PC-3 (cell line): ENCODE measurements at regions not wholly inside any gene's neighbourhood (a gene's known extent, or its start where the extent isn't known, plus 50 kb on each side); places are given as distances from the start of the nearest gene placed in this dataset.
A peak's percentile ranks its signal among the peaks of the same experiment; 100 is the strongest.

Experiments used
- ATAC-seq: fragments of 200-7000 bp; cut with Tn5 transposase; 2 replicates; pipeline ENCODE4 v1.9.1; 2020; ENCODE audit warnings: mild to moderate bottlenecking, moderate library complexity
- BruUV-seq: library from RNA; stranded (reverse); fragments of 400-500 nt; replicated peaks from 2 replicates; lab custom pipeline; 2021; lab: Mats Ljungman, UMichigan
- CTCF ChIA-PET: fragments of 300-600 bp; sonication (Branson Sonifier 250); formaldehyde crosslinking; loops from one replicate; lab custom pipeline; 2022; ENCODE audit warnings: antibody characterized with exemption; lab: Charles Lee
- POLR2A ChIA-PET: fragments of 300-600 bp; sonication (Branson Sonifier 250); formaldehyde crosslinking; loops from one replicate; lab custom pipeline; 2022; ENCODE audit warnings: antibody characterized with exemption; ENCODE audit not compliant: unreplicated experiment; lab: Charles Lee
- DNase-seq: peaks from one replicate; pipeline ENCODE4 v3.0.0-alpha.2; 2015
- H2AFZ ChIP-seq: fragments of 300-600 bp; sonication (generic); 2 replicates; pipeline ENCODE4 v1.6.0; 2016; ENCODE audit warnings: antibody characterized with exemption, low read length
- H3F3A ChIP-seq: fragments of 300-600 bp; sonication (generic); one replicate; pipeline ENCODE4 v1.6.0; 2017; ENCODE audit warnings: antibody characterized with exemption, low read length, control low read depth, mild to moderate bottlenecking; ENCODE audit not compliant: unreplicated experiment
- H3K27ac ChIP-seq: fragments of 300-600 bp; sonication (generic); 2 replicates; pipeline ENCODE4 v1.5.1; 2016; ENCODE audit warnings: mild to moderate bottlenecking, low read length
- H3K27me3 ChIP-seq: fragments of 300-600 bp; sonication (generic); 2 replicates; pipeline ENCODE4 v1.6.1; 2016; ENCODE audit warnings: low read length, mixed read lengths
- H3K36me3 ChIP-seq: fragments of 300-600 bp; sonication (generic); 2 replicates; pipeline ENCODE4 v1.6.1; 2016; ENCODE audit warnings: low read depth, mixed run types, low read length, mixed read lengths
- H3K4me1 ChIP-seq: fragments of 300-600 bp; sonication (generic); 2 replicates; pipeline ENCODE4 v1.5.1; 2016; ENCODE audit warnings: low read length; ENCODE audit not compliant: insufficient read depth
- H3K4me2 ChIP-seq: fragments of 300-600 bp; sonication (generic); 2 replicates; pipeline ENCODE4 v1.6.0; 2016; ENCODE audit warnings: low read length
- H3K4me3 ChIP-seq: fragments of 300-600 bp; sonication (generic); 2 replicates; pipeline ENCODE4 v1.5.1; 2016; ENCODE audit warnings: mild to moderate bottlenecking, low read length, mixed read lengths
- H3K79me2 ChIP-seq: fragments of 300-600 bp; sonication (generic); 2 replicates; pipeline ENCODE4 v1.6.1; 2017; ENCODE audit warnings: low read length, mixed read lengths
- H3K9ac ChIP-seq: fragments of 300-600 bp; sonication (generic); 2 replicates; pipeline ENCODE4 v1.6.0; 2016; ENCODE audit warnings: mild to moderate bottlenecking, low read length
- H3K9me2 ChIP-seq: fragments of 300-600 bp; sonication (generic); replicated peaks from 2 replicates; pipeline ENCODE4 v1.6.1; 2016; ENCODE audit warnings: mixed run types, low read length, mixed read lengths
- H3K9me3 ChIP-seq: fragments of 300-600 bp; sonication (generic); 2 replicates; pipeline ENCODE4 v1.6.1; 2016; ENCODE audit warnings: low read length, mixed read lengths
- H4K20me1 ChIP-seq: fragments of 300-600 bp; sonication (generic); 2 replicates; pipeline ENCODE4 v1.6.1; 2016; ENCODE audit warnings: low read length, mixed read lengths
- EZH2 ChIP-seq: fragments of 300-600 bp; sonication (generic); IDR thresholded peaks from one replicate; pipeline ENCODE4 v1.6.1; 2017; ENCODE audit warnings: antibody characterized with exemption, mild to moderate bottlenecking, low read length; ENCODE audit not compliant: unreplicated experiment
- EZH2phosphoT487 ChIP-seq: fragments of 300-600 bp; sonication (generic); IDR thresholded peaks from 2 replicates; pipeline ENCODE4 v1.6.1; 2018; ENCODE audit warnings: mild to moderate bottlenecking, antibody characterized with exemption, low read length, borderline replicate concordance
- intact Hi-C: fragments of 100-400 bp; cut with micrococcal nuclease; formaldehyde crosslinking; loops from 2 replicates; pipeline ENCODE4 v1.9.0; 2023
- TF ChIP-seq, protein P1 (sequence below): fragments of 300-600 bp; sonication (generic); conservative IDR thresholded peaks from 2 replicates; pipeline ENCODE4 v1.5.1; 2017; ENCODE audit warnings: antibody characterized with exemption, low read depth, mild to moderate bottlenecking, low read length

DNA sequence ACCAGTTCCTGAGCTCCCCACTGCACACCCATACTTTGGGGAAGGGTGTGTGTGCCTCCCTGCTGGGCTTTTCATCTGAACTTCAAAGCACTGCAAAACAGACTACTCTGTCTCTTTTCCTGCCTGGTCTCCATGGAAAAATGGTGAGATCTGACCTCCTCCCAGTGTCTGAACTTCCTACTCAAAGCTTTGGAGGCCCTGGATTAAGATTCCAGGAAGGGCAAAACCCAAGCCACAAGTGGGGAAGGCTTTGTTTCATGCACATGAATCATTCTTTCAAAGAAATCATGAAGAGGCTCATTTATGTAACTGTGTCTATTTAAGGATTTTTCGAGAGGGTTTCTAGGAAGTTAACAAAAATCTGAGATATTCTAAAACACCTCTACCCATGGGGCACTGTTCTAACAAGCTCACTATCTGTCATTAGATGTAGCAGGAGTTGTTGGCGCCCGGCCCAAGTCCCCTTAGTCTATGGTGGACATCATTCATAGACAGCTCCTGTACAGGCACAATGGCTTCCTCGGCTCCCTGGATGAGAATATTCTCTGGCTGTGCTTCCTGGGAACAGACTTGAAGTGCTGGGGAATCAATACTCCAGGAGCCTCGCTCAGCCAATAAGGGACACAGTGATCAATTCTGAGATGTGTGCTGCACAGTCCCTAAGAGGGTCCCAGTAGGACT lies 224.0 kb downstream of the KTN1 start:
- no peak for ATAC-seq
- H3K9me2 ChIP-seq, result no peaks in the 10 kb centered on the region
- peaks cover 45% of the 10 kb centered on the region for H3K4me1 ChIP-seq
- no peaks in the 10 kb centered on the region for H3K9me3 ChIP-seq
- TF ChIP-seq EZH2phosphoT487 (no peak), EZH2 (no peak)
- TF ChIP-seq, protein P1, sequence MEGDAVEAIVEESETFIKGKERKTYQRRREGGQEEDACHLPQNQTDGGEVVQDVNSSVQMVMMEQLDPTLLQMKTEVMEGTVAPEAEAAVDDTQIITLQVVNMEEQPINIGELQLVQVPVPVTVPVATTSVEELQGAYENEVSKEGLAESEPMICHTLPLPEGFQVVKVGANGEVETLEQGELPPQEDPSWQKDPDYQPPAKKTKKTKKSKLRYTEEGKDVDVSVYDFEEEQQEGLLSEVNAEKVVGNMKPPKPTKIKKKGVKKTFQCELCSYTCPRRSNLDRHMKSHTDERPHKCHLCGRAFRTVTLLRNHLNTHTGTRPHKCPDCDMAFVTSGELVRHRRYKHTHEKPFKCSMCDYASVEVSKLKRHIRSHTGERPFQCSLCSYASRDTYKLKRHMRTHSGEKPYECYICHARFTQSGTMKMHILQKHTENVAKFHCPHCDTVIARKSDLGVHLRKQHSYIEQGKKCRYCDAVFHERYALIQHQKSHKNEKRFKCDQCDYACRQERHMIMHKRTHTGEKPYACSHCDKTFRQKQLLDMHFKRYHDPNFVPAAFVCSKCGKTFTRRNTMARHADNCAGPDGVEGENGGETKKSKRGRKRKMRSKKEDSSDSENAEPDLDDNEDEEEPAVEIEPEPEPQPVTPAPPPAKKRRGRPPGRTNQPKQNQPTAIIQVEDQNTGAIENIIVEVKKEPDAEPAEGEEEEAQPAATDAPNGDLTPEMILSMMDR, result no peak
- H3K36me3 ChIP-seq, result no peaks in the 10 kb centered on the region
- CTCF ChIA-PET, result interaction anchor here (1.0 kb wide), 1 partner anchor 28 kb away, joined by 3 read pairs; no protein-coding TSS in a partner anchor
- no peaks in the 10 kb centered on the region for H3F3A ChIP-seq
- peak overlapping the region; percentile 21; the same call in 1 of the 2 replicates for H3K4me2 ChIP-seq
- H3K9ac ChIP-seq, result peak overlapping the region; percentile 10; the same call in 1 of the 2 replicates
- no peaks in the 10 kb centered on the region for H3K27me3 ChIP-seq
- BruUV-seq, result no TSS peak
- peak; percentile 50 for DNase-seq
- peak overlapping the region; percentile 67 for H3K27ac ChIP-seq
- POLR2A ChIA-PET, result no interaction called here
- H3K79me2 ChIP-seq, result no peaks in the 10 kb centered on the region
- H2AFZ ChIP-seq, result no peak overlapping the region
- H4K20me1 ChIP-seq, result no peaks in the 10 kb centered on the region
- no peak overlapping the region for H3K4me3 ChIP-seq
- intact Hi-C loops, result loop anchor here (1.0 to 2.0 kb wide), 7 partner anchors 28 to 281 kb away; no protein-coding TSS in a partner anchor

DNA sequence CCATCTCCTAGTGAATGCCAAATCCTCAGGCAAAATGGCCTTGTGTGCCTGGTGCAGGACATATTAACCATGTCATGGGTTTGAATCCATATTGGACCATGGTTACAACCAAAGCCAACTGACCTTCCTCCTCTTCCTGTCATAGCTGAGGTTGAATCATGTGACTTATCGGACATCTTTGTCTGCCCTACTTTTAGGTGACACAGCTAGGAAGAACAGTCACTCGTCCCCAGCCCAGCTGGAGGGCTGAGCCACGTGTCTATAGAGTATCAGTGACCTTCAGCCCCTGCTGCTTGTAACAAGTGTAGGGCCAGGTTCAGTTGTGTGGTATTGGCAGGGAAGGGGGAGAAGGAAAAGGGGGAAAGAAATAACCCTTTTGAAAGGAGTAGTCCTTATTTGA lies 225.2 kb downstream of the KTN1 start:
- no peaks in the 10 kb centered on the region for H3K36me3 ChIP-seq
- H3K4me2 ChIP-seq, result no peak overlapping the region
- no peak for TF ChIP-seq EZH2phosphoT487
- TF ChIP-seq, protein P1, result no peak
- no peak for TF ChIP-seq EZH2
- H3K9ac ChIP-seq, result no peak overlapping the region
- H3K4me1 ChIP-seq, result peaks cover 45% of the 10 kb centered on the region
- no TSS peak for BruUV-seq
- no peaks in the 10 kb centered on the region for H3K9me3 ChIP-seq
- no peaks in the 10 kb centered on the region for H3K9me2 ChIP-seq
- DNase-seq (no peak), ATAC-seq (no peak)
- no peak overlapping the region for H2AFZ ChIP-seq
- H3K27me3 ChIP-seq, result no peaks in the 10 kb centered on the region
- H3K79me2 ChIP-seq, result no peaks in the 10 kb centered on the region
- intact Hi-C loops, result no loop called here
- H3F3A ChIP-seq, result no peaks in the 10 kb centered on the region
- no peak overlapping the region for H3K27ac ChIP-seq
- no peaks in the 10 kb centered on the region for H4K20me1 ChIP-seq
- CTCF ChIA-PET, result no interaction called here
- H3K4me3 ChIP-seq, result no peak overlapping the region
- POLR2A ChIA-PET, result no interaction called here
